SK-N-SH (cell line): ENCODE measurements at regions not wholly inside any gene's neighbourhood (a gene's known extent, or its start where the extent isn't known, plus 50 kb on each side); places are given as distances from the start of the nearest gene placed in this dataset.

Experiments
- ELF1 ChIP-seq: IDR thresholded peaks from 2 replicates; pipeline ENCODE4 v1.4.0; 2012
- EZH2phosphoT487 ChIP-seq: fragments of 200-600 bp; sonication (generic); IDR thresholded peaks from 2 replicates; pipeline ENCODE4 v1.6.1; 2017; ENCODE audit warnings: low read depth, mixed run types, mild to moderate bottlenecking, antibody characterized with exemption, moderate library complexity, borderline replicate concordance
- JUND ChIP-seq: IDR thresholded peaks from 2 replicates; pipeline ENCODE4 v1.4.0; 2012
- POLR2AphosphoS5 ChIP-seq: IDR thresholded peaks from 2 replicates; pipeline ENCODE4 v1.6.1; 2012; ENCODE audit warnings: low read depth, low read length
- RAD21 ChIP-seq: IDR thresholded peaks from 2 replicates; pipeline ENCODE4 v1.6.1; 2012; ENCODE audit warnings: mild to moderate bottlenecking, low read length
- RXRA ChIP-seq: IDR thresholded peaks from 2 replicates; pipeline ENCODE4 v1.4.0; 2012; ENCODE audit warnings: low read depth, mild to moderate bottlenecking, borderline replicate concordance
- SMC3 ChIP-seq: IDR thresholded peaks from 2 replicates; pipeline ENCODE4 v1.6.1; 2012; ENCODE audit warnings: low read depth, low read length, improper control_type of control experiment
- YY1 ChIP-seq: IDR thresholded peaks from 2 replicates; pipeline ENCODE4 v1.4.0; 2012; ENCODE audit warnings: low read depth, mild to moderate bottlenecking
- TF ChIP-seq, protein P1 (sequence below): fragments of 200-600 bp; sonication (generic); IDR thresholded peaks from 2 replicates; pipeline ENCODE4 v1.6.1; 2017; ENCODE audit warnings: antibody characterized with exemption, mild to moderate bottlenecking, moderate library complexity
- TF ChIP-seq, protein P2 (sequence below): IDR thresholded peaks from 2 replicates; pipeline ENCODE4; 2012
- TF ChIP-seq, protein P3 (sequence below): IDR thresholded peaks from 2 replicates; pipeline ENCODE4 v1.4.0; 2012; ENCODE audit warnings: low read depth, borderline replicate concordance

DNA sequence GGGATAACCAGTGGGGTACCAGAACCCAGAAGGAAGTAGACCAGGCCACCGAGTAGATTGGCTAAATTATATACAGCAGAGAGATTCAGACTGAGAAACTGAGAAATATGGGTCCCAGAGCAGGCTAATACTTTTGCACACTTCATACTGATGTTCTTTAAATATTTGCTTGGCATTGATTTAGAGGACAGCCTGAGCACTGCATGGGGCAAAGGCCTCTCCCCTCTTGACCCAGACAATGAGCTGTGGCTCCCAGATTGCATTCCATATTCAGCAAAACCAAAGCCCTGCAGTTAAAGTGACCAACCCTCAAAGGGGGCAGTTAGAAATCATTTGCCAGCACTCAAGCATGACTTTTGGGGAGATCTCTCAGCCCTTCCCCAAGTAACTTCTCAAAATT lies 279.2 kb downstream of the SUDS3 start:
- TF ChIP-seq ELF1, result no peak
- TF ChIP-seq, protein P1, sequence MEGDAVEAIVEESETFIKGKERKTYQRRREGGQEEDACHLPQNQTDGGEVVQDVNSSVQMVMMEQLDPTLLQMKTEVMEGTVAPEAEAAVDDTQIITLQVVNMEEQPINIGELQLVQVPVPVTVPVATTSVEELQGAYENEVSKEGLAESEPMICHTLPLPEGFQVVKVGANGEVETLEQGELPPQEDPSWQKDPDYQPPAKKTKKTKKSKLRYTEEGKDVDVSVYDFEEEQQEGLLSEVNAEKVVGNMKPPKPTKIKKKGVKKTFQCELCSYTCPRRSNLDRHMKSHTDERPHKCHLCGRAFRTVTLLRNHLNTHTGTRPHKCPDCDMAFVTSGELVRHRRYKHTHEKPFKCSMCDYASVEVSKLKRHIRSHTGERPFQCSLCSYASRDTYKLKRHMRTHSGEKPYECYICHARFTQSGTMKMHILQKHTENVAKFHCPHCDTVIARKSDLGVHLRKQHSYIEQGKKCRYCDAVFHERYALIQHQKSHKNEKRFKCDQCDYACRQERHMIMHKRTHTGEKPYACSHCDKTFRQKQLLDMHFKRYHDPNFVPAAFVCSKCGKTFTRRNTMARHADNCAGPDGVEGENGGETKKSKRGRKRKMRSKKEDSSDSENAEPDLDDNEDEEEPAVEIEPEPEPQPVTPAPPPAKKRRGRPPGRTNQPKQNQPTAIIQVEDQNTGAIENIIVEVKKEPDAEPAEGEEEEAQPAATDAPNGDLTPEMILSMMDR, result no peak
- TF ChIP-seq, protein P2, sequence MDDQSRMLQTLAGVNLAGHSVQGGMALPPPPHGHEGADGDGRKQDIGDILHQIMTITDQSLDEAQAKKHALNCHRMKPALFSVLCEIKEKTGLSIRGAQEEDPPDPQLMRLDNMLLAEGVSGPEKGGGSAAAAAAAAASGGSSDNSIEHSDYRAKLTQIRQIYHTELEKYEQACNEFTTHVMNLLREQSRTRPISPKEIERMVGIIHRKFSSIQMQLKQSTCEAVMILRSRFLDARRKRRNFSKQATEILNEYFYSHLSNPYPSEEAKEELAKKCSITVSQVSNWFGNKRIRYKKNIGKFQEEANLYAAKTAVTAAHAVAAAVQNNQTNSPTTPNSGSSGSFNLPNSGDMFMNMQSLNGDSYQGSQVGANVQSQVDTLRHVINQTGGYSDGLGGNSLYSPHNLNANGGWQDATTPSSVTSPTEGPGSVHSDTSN, result no peak
- TF ChIP-seq JUND, result no peak
- TF ChIP-seq POLR2AphosphoS5, result no peak
- no peak for TF ChIP-seq YY1
- TF ChIP-seq RAD21, result no peak
- no peak for TF ChIP-seq EZH2phosphoT487
- no peak for TF ChIP-seq SMC3
- no peak for TF ChIP-seq RXRA
- TF ChIP-seq, protein P3, sequence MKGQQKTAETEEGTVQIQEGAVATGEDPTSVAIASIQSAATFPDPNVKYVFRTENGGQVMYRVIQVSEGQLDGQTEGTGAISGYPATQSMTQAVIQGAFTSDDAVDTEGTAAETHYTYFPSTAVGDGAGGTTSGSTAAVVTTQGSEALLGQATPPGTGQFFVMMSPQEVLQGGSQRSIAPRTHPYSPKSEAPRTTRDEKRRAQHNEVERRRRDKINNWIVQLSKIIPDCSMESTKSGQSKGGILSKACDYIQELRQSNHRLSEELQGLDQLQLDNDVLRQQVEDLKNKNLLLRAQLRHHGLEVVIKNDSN, result no peak
